IMR-90 (cell line): ENCODE measurements at regions not wholly inside any gene's neighbourhood (a gene's known extent, or its start where the extent isn't known, plus 50 kb on each side); places are given as distances from the start of the nearest gene placed in this dataset.

Experiments
- ATAC-seq: fragments of 200-7000 bp; cut with Tn5 transposase; 2 replicates; pipeline ENCODE4 v1.9.1; 2020; ENCODE audit warnings: low read depth, mild to moderate bottlenecking, moderate library complexity
- BruUV-seq: library from RNA; stranded (reverse); fragments of 400-500 nt; replicated peaks from 2 replicates; lab custom pipeline; 2021; lab: Mats Ljungman, UMichigan
- CTCF ChIA-PET: fragments of 300-600 bp; formaldehyde crosslinking; extraction: SDS; loops from one replicate; lab custom pipeline; 2021; ENCODE audit warnings: antibody characterized with exemption; lab: Yijun Ruan, JAX
- POLR2A ChIA-PET: fragments of 300-600 bp; sonication (Branson Sonifier 250); formaldehyde crosslinking; loops from one replicate; lab custom pipeline; 2022; ENCODE audit warnings: antibody characterized with exemption; ENCODE audit not compliant: unreplicated experiment; lab: Charles Lee
- DNase-seq: peaks from one replicate; pipeline ENCODE4 v3.0.0; 2013
- H2AFZ ChIP-seq: replicated peaks from 2 replicates; pipeline ENCODE3; 2013; ENCODE audit warnings: low read length, mild to moderate bottlenecking; ENCODE audit not compliant: poor library complexity
- H2AK5ac ChIP-seq: 2 replicates; pipeline ENCODE4 v1.6.1; 2013; ENCODE audit warnings: low read depth, low read length, inconsistent platforms
- H2AK9ac ChIP-seq: replicated peaks from 2 replicates; pipeline ENCODE3; 2013; ENCODE audit warnings: mild to moderate bottlenecking, low read depth, low read length, moderate library complexity; ENCODE audit not compliant: poor library complexity
- H2BK120ac ChIP-seq: 2 replicates; pipeline ENCODE4 v1.6.1; 2013; ENCODE audit warnings: low read depth, low read length, inconsistent platforms
- H2BK15ac ChIP-seq: 3 replicates; pipeline ENCODE4 v1.6.1; 2013; ENCODE audit warnings: low read depth, low read length, inconsistent platforms
- H2BK20ac ChIP-seq: 2 replicates; pipeline ENCODE4 v1.6.1; 2013; ENCODE audit warnings: low read depth, mild to moderate bottlenecking, inconsistent platforms, low read length, moderate library complexity
- H2BK5ac ChIP-seq: 2 replicates; pipeline ENCODE4 v1.6.1; 2013; ENCODE audit warnings: mild to moderate bottlenecking, low read depth, low read length, inconsistent platforms; ENCODE audit not compliant: poor library complexity, severe bottlenecking
- H3K14ac ChIP-seq: replicated peaks from 2 replicates; pipeline ENCODE4 v1.6.1; 2013; ENCODE audit warnings: low read depth, low read length, inconsistent platforms
- H3K18ac ChIP-seq: 2 replicates; pipeline ENCODE4 v1.6.1; 2013; ENCODE audit warnings: low read depth, low read length, control low read depth
- H3K23ac ChIP-seq: 2 replicates; pipeline ENCODE4 v1.6.1; 2013; ENCODE audit warnings: low read depth, low read length, inconsistent platforms
- H3K27ac ChIP-seq: 2 replicates; pipeline ENCODE4 v1.5.1; 2013; ENCODE audit warnings: mild to moderate bottlenecking, control low read depth, low read length; ENCODE audit not compliant: insufficient read depth
- H3K27me3 ChIP-seq: 2 replicates; pipeline ENCODE4 v1.6.1; 2013; ENCODE audit warnings: low read length; ENCODE audit not compliant: control insufficient read depth, insufficient read depth
- H3K36me3 ChIP-seq: 2 replicates; pipeline ENCODE4 v1.6.1; 2013; ENCODE audit warnings: low read length, mixed read lengths; ENCODE audit not compliant: control insufficient read depth, insufficient read depth
- H3K4ac ChIP-seq: 2 replicates; pipeline ENCODE4 v1.6.1; 2013; ENCODE audit warnings: low read depth, low read length, inconsistent platforms
- H3K4me1 ChIP-seq: 2 replicates; pipeline ENCODE4 v1.6.1; 2013; ENCODE audit warnings: low read length, mixed read lengths; ENCODE audit not compliant: control insufficient read depth, insufficient read depth
- H3K4me2 ChIP-seq: 2 replicates; pipeline ENCODE4 v1.6.1; 2013; ENCODE audit warnings: low read depth, mild to moderate bottlenecking, control low read depth, low read length, moderate library complexity
- H3K4me3 ChIP-seq: 2 replicates; pipeline ENCODE4 v1.5.1; 2013; ENCODE audit warnings: low read depth, mild to moderate bottlenecking, control low read depth, low read length, moderate library complexity; ENCODE audit not compliant: insufficient read depth
- H3K56ac ChIP-seq: 2 replicates; pipeline ENCODE4 v1.6.1; 2013; ENCODE audit warnings: low read length, inconsistent platforms; ENCODE audit not compliant: insufficient read depth; ENCODE audit errors: extremely low read depth
- H3K79me1 ChIP-seq, 2 experiments: 2 replicates each; pipeline ENCODE4 v1.6.1; 2013; ENCODE audit warnings: low read length in 2 of 2, inconsistent platforms in 1 of 2, low read depth in 1 of 2
- H3K9ac ChIP-seq: 2 replicates; pipeline ENCODE4 v1.6.1; 2013; ENCODE audit warnings: low read depth, low read length, control low read depth
- H3K9me1 ChIP-seq: 2 replicates; pipeline ENCODE4 v1.6.1; 2013; ENCODE audit warnings: low read length, inconsistent platforms; ENCODE audit not compliant: insufficient read depth
- H3K9me3 ChIP-seq: 2 replicates; pipeline ENCODE4 v1.6.1; 2013; ENCODE audit warnings: low read length; ENCODE audit not compliant: control insufficient read depth, insufficient read depth
- H4K20me1 ChIP-seq: 2 replicates; pipeline ENCODE4 v1.6.1; 2013; ENCODE audit warnings: low read length, inconsistent platforms; ENCODE audit not compliant: insufficient read depth
- H4K5ac ChIP-seq: 2 replicates; pipeline ENCODE4 v1.6.1; 2013; ENCODE audit warnings: mild to moderate bottlenecking, low read depth, low read length, control low read depth
- H4K8ac ChIP-seq, 2 experiments: 2 replicates each; pipeline ENCODE4 v1.6.1; 2013; ENCODE audit warnings: low read depth in 2 of 2, low read length in 2 of 2, control low read depth in 1 of 2, inconsistent platforms in 1 of 2
- H4K91ac ChIP-seq: 2 replicates; pipeline ENCODE4 v1.6.1; 2013; ENCODE audit warnings: low read depth, low read length, inconsistent platforms; ENCODE audit not compliant: insufficient read depth
- BHLHE40 ChIP-seq: fragments of 150-350 bp; IDR thresholded peaks from 2 replicates; pipeline ENCODE4 v1.6.1; 2016; ENCODE audit warnings: mild to moderate bottlenecking, low read depth, low read length
- CEBPB ChIP-seq: IDR thresholded peaks from 2 replicates; pipeline ENCODE4 v1.6.1; 2012; ENCODE audit warnings: low read depth, low read length, improper control_type of control experiment
- CHD1 ChIP-seq: IDR thresholded peaks from 2 replicates; pipeline ENCODE4 v1.6.1; 2012; ENCODE audit warnings: low read depth, low read length, improper control_type of control experiment
- FOS ChIP-seq: fragments of 150-350 bp; IDR thresholded peaks from 2 replicates; pipeline ENCODE4 v1.6.1; 2016; ENCODE audit warnings: low read depth, low read length
- MAFK ChIP-seq: IDR thresholded peaks from 2 replicates; pipeline ENCODE4 v1.6.1; 2012; ENCODE audit warnings: low read depth, low read length, improper control_type of control experiment
- MXI1 ChIP-seq: IDR thresholded peaks from 2 replicates; pipeline ENCODE4 v1.6.1; 2012; ENCODE audit warnings: low read depth, mild to moderate bottlenecking, low read length, moderate library complexity, borderline replicate concordance
- NFE2L2 ChIP-seq: fragments of 150-350 bp; IDR thresholded peaks from 2 replicates; pipeline ENCODE4 v1.6.1; 2016; ENCODE audit warnings: low read depth, mild to moderate bottlenecking, low read length
- POLR2A ChIP-seq: IDR thresholded peaks from 2 replicates; pipeline ENCODE4 v1.6.1; 2012; ENCODE audit warnings: mild to moderate bottlenecking, low read depth, low read length
- RAD21 ChIP-seq: IDR thresholded peaks from 2 replicates; pipeline ENCODE4 v1.6.1; 2012; ENCODE audit warnings: low read length, improper control_type of control experiment
- RFX5 ChIP-seq: IDR thresholded peaks from 2 replicates; pipeline ENCODE4 v1.8.0; 2012; ENCODE audit warnings: low read depth, mild to moderate bottlenecking, low read length, moderate library complexity
- SMC3 ChIP-seq: fragments of 150-350 bp; IDR thresholded peaks from 2 replicates; pipeline ENCODE4 v1.6.1; 2016; ENCODE audit warnings: low read depth, mild to moderate bottlenecking, antibody characterized with exemption, low read length, moderate library complexity
- WGBS, 2 experiments: methylation state at CpG; one replicate each; pipeline versions ENCODE4 v1.1.5 to v1.1.7; 2013; ENCODE audit warnings: missing lambda C conversion rate in 2 of 2; ENCODE audit not compliant: insufficient read length in 1 of 2; ENCODE audit errors: extremely low coverage in 2 of 2; 5-methylcytosine and 5-hydroxymethylcytosine counted together
- dilution Hi-C: fragments of 300-500 bp; cut with HindIII; formaldehyde crosslinking; loops from one replicate; pipeline ENCODE4 v1.14.3; 2018; ENCODE audit warnings: low sequenced_read_pairs; ENCODE audit not compliant: unreplicated experiment
- in situ Hi-C: fragments of 300-500 bp; cut with MboI; formaldehyde crosslinking; loops from 3 replicates; pipeline ENCODE4 v1.14.3; 2019; ENCODE audit warnings: low sequenced_read_pairs, inconsistent platforms, mixed read lengths
- intact Hi-C: fragments of 100-400 bp; cut with micrococcal nuclease; formaldehyde crosslinking; loops from 2 replicates; pipeline ENCODE4 v1.10.0; 2022
- TF ChIP-seq, protein P1 (sequence below): fragments of 150-350 bp; IDR thresholded peaks from 2 replicates; pipeline ENCODE4 v1.6.1; 2017; ENCODE audit warnings: mild to moderate bottlenecking, antibody characterized with exemption, low read length, low read depth
- TF ChIP-seq, protein P2 (sequence below): fragments of 150-350 bp; IDR thresholded peaks from 2 replicates; pipeline ENCODE4 v1.6.1; 2016; ENCODE audit warnings: low read depth, mild to moderate bottlenecking, low read length, moderate library complexity, borderline replicate concordance

DNA sequence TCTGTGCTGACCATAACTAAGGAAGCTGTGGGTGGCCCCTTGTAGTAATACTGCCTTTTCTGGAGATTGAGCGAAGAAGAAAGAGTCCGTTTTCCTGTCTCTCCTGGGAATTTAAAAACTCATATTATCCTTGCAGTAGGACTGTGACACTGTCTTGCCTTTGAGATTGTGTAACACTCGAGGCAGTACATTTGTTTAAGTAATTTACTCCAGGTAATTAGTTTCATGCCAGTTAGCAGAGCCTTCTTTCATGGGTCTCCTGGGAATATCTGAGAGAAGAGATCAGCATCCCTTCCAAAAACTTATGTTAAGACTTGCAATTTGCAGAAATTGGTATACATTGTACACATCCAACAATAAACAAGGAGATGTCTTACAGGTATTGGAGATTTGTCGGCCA is 405.6 kb downstream of the DMRT2 start:
- no peak overlapping the region for H3K4me2 ChIP-seq
- no peak overlapping the region for H3K23ac ChIP-seq
- H3K79me1 ChIP-seq, result no peaks in the 10 kb centered on the region
- dilution Hi-C loops, result no loop called here
- H2BK20ac ChIP-seq, result no peak overlapping the region
- DNase-seq (no peak), ATAC-seq (no peak)
- no peak overlapping the region for H3K4ac ChIP-seq
- in situ Hi-C loops, result no loop called here
- no CpG with 5 or more reads among the region's 4 CpGs for WGBS, 2 experiments
- H3K36me3 ChIP-seq, result no peaks in the 10 kb centered on the region
- no peak overlapping the region for H4K91ac ChIP-seq
- H2AFZ ChIP-seq, result no peak overlapping the region
- no TSS peak for BruUV-seq
- H2BK15ac ChIP-seq, result no peak overlapping the region
- H3K18ac ChIP-seq, result no peak overlapping the region
- no peak overlapping the region for H2BK5ac ChIP-seq
- no peaks in the 10 kb centered on the region for H3K27me3 ChIP-seq
- no peaks in the 10 kb centered on the region for H3K4me1 ChIP-seq
- intact Hi-C loops, result no loop called here
- no peak overlapping the region for H3K14ac ChIP-seq
- TF ChIP-seq, protein P1, sequence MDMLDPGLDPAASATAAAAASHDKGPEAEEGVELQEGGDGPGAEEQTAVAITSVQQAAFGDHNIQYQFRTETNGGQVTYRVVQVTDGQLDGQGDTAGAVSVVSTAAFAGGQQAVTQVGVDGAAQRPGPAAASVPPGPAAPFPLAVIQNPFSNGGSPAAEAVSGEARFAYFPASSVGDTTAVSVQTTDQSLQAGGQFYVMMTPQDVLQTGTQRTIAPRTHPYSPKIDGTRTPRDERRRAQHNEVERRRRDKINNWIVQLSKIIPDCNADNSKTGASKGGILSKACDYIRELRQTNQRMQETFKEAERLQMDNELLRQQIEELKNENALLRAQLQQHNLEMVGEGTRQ, result no peak
- TF ChIP-seq CEBPB (no peak), FOS (no peak), RAD21 (no peak), NFE2L2 (no peak), MAFK (no peak), POLR2A (no peak), RFX5 (no peak), BHLHE40 (no peak), MXI1 (no peak), SMC3 (no peak), CHD1 (no peak)
- TF ChIP-seq, protein P2, sequence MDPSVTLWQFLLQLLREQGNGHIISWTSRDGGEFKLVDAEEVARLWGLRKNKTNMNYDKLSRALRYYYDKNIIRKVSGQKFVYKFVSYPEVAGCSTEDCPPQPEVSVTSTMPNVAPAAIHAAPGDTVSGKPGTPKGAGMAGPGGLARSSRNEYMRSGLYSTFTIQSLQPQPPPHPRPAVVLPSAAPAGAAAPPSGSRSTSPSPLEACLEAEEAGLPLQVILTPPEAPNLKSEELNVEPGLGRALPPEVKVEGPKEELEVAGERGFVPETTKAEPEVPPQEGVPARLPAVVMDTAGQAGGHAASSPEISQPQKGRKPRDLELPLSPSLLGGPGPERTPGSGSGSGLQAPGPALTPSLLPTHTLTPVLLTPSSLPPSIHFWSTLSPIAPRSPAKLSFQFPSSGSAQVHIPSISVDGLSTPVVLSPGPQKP, result no peak
- H4K5ac ChIP-seq, result no peak overlapping the region
- no peak overlapping the region for H3K4me3 ChIP-seq
- no peak overlapping the region for H3K9ac ChIP-seq
- no peak overlapping the region for H4K8ac ChIP-seq
- CTCF ChIA-PET, result no interaction called here
- H2BK120ac ChIP-seq, result no peak overlapping the region
- no peak overlapping the region for H2AK5ac ChIP-seq
- POLR2A ChIA-PET, result no interaction called here
- H3K27ac ChIP-seq, result no peak overlapping the region
- H3K9me1 ChIP-seq, result no peaks in the 10 kb centered on the region
- H2AK9ac ChIP-seq, result no peak overlapping the region
- no peaks in the 10 kb centered on the region for H4K20me1 ChIP-seq
- no peak overlapping the region for H3K56ac ChIP-seq
- H3K9me3 ChIP-seq, result peaks cover 4% of the 10 kb centered on the region; the same call in 1 of the 2 replicates
